HCT116 (cell line): ENCODE measurements at regions not wholly inside any gene's neighbourhood (a gene's known extent, or its start where the extent isn't known, plus 50 kb on each side); places are given as distances from the start of the nearest gene placed in this dataset.

Experiments
- ATAC-seq: fragments of 200-7000 bp; cut with Tn5 transposase; 2 replicates; pipeline ENCODE4 v1.9.1; 2020; ENCODE audit warnings: mild to moderate bottlenecking, moderate library complexity
- BruUV-seq: library from RNA; stranded (reverse); fragments of 400-500 nt; replicated peaks from 2 replicates; lab custom pipeline; 2021; lab: Mats Ljungman, UMichigan
- CTCF ChIA-PET: fragments of 300-600 bp; sonication (Branson Sonifier 250); formaldehyde crosslinking; loops from one replicate; lab custom pipeline; 2021; ENCODE audit warnings: antibody characterized with exemption; lab: Charles Lee
- POLR2A ChIA-PET: fragments of 300-600, 350-600 bp; sonication (Branson Sonifier 250); formaldehyde crosslinking; loops from one replicate; lab custom pipeline; 2021; ENCODE audit warnings: antibody characterized with exemption; lab: Charles Lee
- RAD21 ChIA-PET, 2 experiments: fragments of 300-600 bp; sonication (Branson Sonifier 250); formaldehyde crosslinking; loops; one replicate each; lab custom pipeline; 2023; ENCODE audit warnings: low total read pairs in 2 of 2; ENCODE audit not compliant: uncharacterized antibody in 2 of 2, unreplicated experiment in 2 of 2, low non-redundant PET in 1 of 2; lab: Charles Lee
- DNase-seq: peaks from one replicate; pipeline ENCODE4 v3.0.0-alpha.2; 2010; ENCODE audit warnings: low read depth, low spot score
- H2AFZ ChIP-seq: fragments of 200-600 bp; shearing (Covaris generic), sonication (generic); 2 replicates; pipeline ENCODE4 v1.6.1; 2017; ENCODE audit warnings: low read depth, mixed run types, mixed read lengths, antibody characterized with exemption, low read length; ENCODE audit not compliant: poor library complexity, severe bottlenecking
- H3K27ac ChIP-seq: 2 replicates; pipeline ENCODE4 v1.5.1; 2012; ENCODE audit warnings: low read depth, low read length
- H3K27me3 ChIP-seq: fragments of 200-600 bp; sonication (generic); 2 replicates; pipeline ENCODE4 v1.6.1; 2016; ENCODE audit warnings: mixed run types, low read length, mixed read lengths; ENCODE audit not compliant: insufficient read depth
- H3K36me3 ChIP-seq, 2 experiments: fragments of 200-500 bp in 1 of 2; fragments of 200-600 bp in 1 of 2; sonication (Bioruptor generic) in 1 of 2; sonication (generic) in 1 of 2; 2 replicates each; pipeline versions ENCODE4 v1.5.1 to v1.6.1; 2014 to 2016; ENCODE audit warnings: low read length in 2 of 2, inconsistent platforms in 1 of 2, mixed read lengths in 1 of 2, mixed run types in 1 of 2; ENCODE audit not compliant: insufficient read depth in 2 of 2, control insufficient read depth in 1 of 2
- H3K4me1 ChIP-seq, 2 experiments: fragments of 200-600 bp in 1 of 2; sonication (generic) in 1 of 2; 2 replicates each; pipeline versions ENCODE4 v1.5.1 to v1.6.1; 2012 to 2017; ENCODE audit warnings: low read length in 2 of 2, inconsistent platforms in 1 of 2, mild to moderate bottlenecking in 1 of 2, mixed read lengths in 1 of 2, mixed run types in 1 of 2, moderate library complexity in 1 of 2; ENCODE audit not compliant: insufficient read depth in 2 of 2, control insufficient read depth in 1 of 2
- H3K4me2 ChIP-seq: fragments of 200-600 bp; sonication (generic); 2 replicates; pipeline ENCODE4 v1.6.1; 2017; ENCODE audit warnings: mixed run types, low read length, mixed read lengths
- H3K4me3 ChIP-seq, 2 experiments: fragments of 200-600 bp in 1 of 2; sonication (generic) in 1 of 2; replicated peaks in 1 of 2; 2 replicates each; pipeline ENCODE4 v1.5.1; 2011 to 2016; ENCODE audit warnings: low read length in 2 of 2, control low read depth in 1 of 2, low read depth in 1 of 2, mild to moderate bottlenecking in 1 of 2, mixed read lengths in 1 of 2, mixed run types in 1 of 2
- H3K79me2 ChIP-seq: fragments of 200-600 bp; sonication (generic); 2 replicates; pipeline ENCODE4 v1.6.1; 2017; ENCODE audit warnings: mild to moderate bottlenecking, mixed run types, low read length, moderate library complexity, mixed read lengths; ENCODE audit not compliant: insufficient read depth
- H3K9ac ChIP-seq: fragments of 200-600 bp; sonication (generic); 2 replicates; pipeline ENCODE4 v1.6.1; 2016; ENCODE audit warnings: low read length, mixed read lengths
- H3K9me2 ChIP-seq: fragments of 200-600 bp; sonication (generic), shearing (Covaris generic); 2 replicates; pipeline ENCODE4 v1.6.1; 2017; ENCODE audit warnings: mixed run types, mild to moderate bottlenecking, moderate library complexity; ENCODE audit not compliant: insufficient read depth
- H3K9me3 ChIP-seq, 2 experiments: fragments of 200-500 bp in 1 of 2; fragments of 200-600 bp in 1 of 2; sonication (Bioruptor generic) in 1 of 2; sonication (generic) in 1 of 2; 2 replicates each; pipeline ENCODE4 v1.6.1; 2014 to 2017; ENCODE audit warnings: low read length in 2 of 2, mixed read lengths in 2 of 2, inconsistent platforms in 1 of 2, low read depth in 1 of 2, mild to moderate bottlenecking in 1 of 2, mixed run types in 1 of 2, moderate library complexity in 1 of 2; ENCODE audit not compliant: control insufficient read depth in 1 of 2, insufficient read depth in 1 of 2
- H4K20me1 ChIP-seq: fragments of 200-600 bp; sonication (generic), shearing (Covaris generic); 2 replicates; pipeline ENCODE4 v1.6.1; 2017; ENCODE audit warnings: mixed run types, mild to moderate bottlenecking, moderate library complexity; ENCODE audit not compliant: insufficient read depth
- EGR1 ChIP-seq: IDR thresholded peaks from 2 replicates; pipeline ENCODE4 v1.6.1; 2012; ENCODE audit warnings: low read depth
- EZH2 ChIP-seq: fragments of 200-600 bp; sonication (generic); IDR thresholded peaks from 2 replicates; pipeline ENCODE4 v1.6.1; 2017; ENCODE audit warnings: antibody characterized with exemption, mixed run types
- EZH2phosphoT487 ChIP-seq: fragments of 200-600 bp; IDR thresholded peaks from 2 replicates; pipeline ENCODE4 v1.6.1; 2018; ENCODE audit warnings: antibody characterized with exemption, borderline replicate concordance
- FOSL1 ChIP-seq: IDR thresholded peaks from 2 replicates; pipeline ENCODE4 v1.6.1; 2012; ENCODE audit warnings: low read depth
- JUND ChIP-seq: IDR thresholded peaks from 2 replicates; pipeline ENCODE4 v1.6.1; 2012
- POLR2A ChIP-seq: IDR thresholded peaks from 2 replicates; pipeline ENCODE4 v1.7.0; 2011; ENCODE audit warnings: borderline replicate concordance; ENCODE audit not compliant: insufficient read depth, insufficient read length; ENCODE audit errors: extremely low read depth
- POLR2AphosphoS5 ChIP-seq: IDR thresholded peaks from 2 replicates; pipeline ENCODE4 v1.6.1; 2011; ENCODE audit warnings: mild to moderate bottlenecking, low read depth, low read length, moderate library complexity
- SP1 ChIP-seq: IDR thresholded peaks from 2 replicates; pipeline ENCODE4 v1.6.1; 2012; ENCODE audit warnings: low read depth
- SRF ChIP-seq: IDR thresholded peaks from 2 replicates; pipeline ENCODE4 v1.6.1; 2012; ENCODE audit warnings: low read depth
- TCF7L2 ChIP-seq: IDR thresholded peaks from 2 replicates; pipeline ENCODE4 v1.7.0; 2011; ENCODE audit warnings: borderline replicate concordance, inconsistent platforms; ENCODE audit not compliant: insufficient read depth, insufficient read length; ENCODE audit errors: extremely low read depth
- YY1 ChIP-seq: IDR thresholded peaks from 2 replicates; pipeline ENCODE4 v1.6.1; 2011; ENCODE audit warnings: low read length, low read depth, moderate library complexity, mild to moderate bottlenecking; ENCODE audit not compliant: insufficient replicate concordance; ENCODE audit errors: extremely low read depth
- ZFX ChIP-seq: fragments of 450-650 bp; IDR thresholded peaks from 2 replicates; pipeline ENCODE4 v1.6.1; 2017
- ZNF274 ChIP-seq: fragments of 200-500 bp; sonication (Bioruptor generic); IDR thresholded peaks from 2 replicates; pipeline ENCODE4 v1.6.1; 2014; ENCODE audit warnings: mild to moderate bottlenecking, low read depth, low read length, inconsistent platforms
- intact Hi-C: fragments of 100-400 bp; cut with micrococcal nuclease; formaldehyde crosslinking; loops from 2 replicates; pipeline ENCODE4 v1.10.0; 2022
- TF ChIP-seq, protein P1 (sequence below): IDR thresholded peaks from 2 replicates; pipeline ENCODE4 v1.6.1; 2011; ENCODE audit warnings: mild to moderate bottlenecking, low read length, moderate library complexity; ENCODE audit not compliant: insufficient replicate concordance; ENCODE audit errors: extremely low read depth
- TF ChIP-seq, protein P2 (sequence below): IDR thresholded peaks from 2 replicates; pipeline ENCODE4 v1.6.1; 2012
- TF ChIP-seq, protein P3 (sequence below): IDR thresholded peaks from 2 replicates; pipeline ENCODE4 v1.6.1; 2012; ENCODE audit warnings: low read depth
- TF ChIP-seq, protein P4 (sequence below): IDR thresholded peaks from 2 replicates; pipeline ENCODE4 v1.6.1; 2012
- TF ChIP-seq, protein P5 (sequence below), 3 experiments: fragments of 200-600 bp in 1 of 3; sonication (generic) in 1 of 3; IDR thresholded peaks in 2 of 3; conservative IDR thresholded peaks in 1 of 3; 2 replicates each; pipeline ENCODE4 v1.5.1; 2012 to 2017; ENCODE audit warnings: low read depth in 2 of 3, low read length in 2 of 3, antibody characterized with exemption in 1 of 3, borderline replicate concordance in 1 of 3, control low read depth in 1 of 3, mild to moderate bottlenecking in 1 of 3, mixed read lengths in 1 of 3, mixed run types in 1 of 3, moderate library complexity in 1 of 3; ENCODE audit not compliant: insufficient read depth in 1 of 3

DNA sequence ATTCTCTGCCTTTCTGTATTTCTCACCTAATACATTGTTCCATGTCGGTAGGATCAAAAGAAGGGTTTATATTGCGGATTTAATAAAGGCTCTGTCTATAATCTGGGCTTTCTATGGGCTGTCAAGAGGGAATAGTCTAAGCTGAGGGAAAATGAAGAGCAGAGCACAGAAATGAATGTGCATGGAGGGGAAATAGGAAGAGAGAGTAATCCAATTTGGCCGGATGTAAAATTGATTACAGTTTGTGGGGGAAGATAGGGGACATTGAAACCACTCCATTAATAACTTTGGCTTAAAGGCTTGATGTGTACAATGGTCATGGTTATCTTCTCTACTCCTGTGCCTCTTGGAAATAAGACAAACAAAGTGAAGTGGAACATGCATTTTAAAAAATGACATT is 334.2 kb upstream of the CDH8 start (continued):
- TF ChIP-seq, protein P1, sequence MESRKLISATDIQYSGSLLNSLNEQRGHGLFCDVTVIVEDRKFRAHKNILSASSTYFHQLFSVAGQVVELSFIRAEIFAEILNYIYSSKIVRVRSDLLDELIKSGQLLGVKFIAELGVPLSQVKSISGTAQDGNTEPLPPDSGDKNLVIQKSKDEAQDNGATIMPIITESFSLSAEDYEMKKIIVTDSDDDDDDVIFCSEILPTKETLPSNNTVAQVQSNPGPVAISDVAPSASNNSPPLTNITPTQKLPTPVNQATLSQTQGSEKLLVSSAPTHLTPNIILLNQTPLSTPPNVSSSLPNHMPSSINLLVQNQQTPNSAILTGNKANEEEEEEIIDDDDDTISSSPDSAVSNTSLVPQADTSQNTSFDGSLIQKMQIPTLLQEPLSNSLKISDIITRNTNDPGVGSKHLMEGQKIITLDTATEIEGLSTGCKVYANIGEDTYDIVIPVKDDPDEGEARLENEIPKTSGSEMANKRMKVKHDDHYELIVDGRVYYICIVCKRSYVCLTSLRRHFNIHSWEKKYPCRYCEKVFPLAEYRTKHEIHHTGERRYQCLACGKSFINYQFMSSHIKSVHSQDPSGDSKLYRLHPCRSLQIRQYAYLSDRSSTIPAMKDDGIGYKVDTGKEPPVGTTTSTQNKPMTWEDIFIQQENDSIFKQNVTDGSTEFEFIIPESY, result no peak

DNA sequence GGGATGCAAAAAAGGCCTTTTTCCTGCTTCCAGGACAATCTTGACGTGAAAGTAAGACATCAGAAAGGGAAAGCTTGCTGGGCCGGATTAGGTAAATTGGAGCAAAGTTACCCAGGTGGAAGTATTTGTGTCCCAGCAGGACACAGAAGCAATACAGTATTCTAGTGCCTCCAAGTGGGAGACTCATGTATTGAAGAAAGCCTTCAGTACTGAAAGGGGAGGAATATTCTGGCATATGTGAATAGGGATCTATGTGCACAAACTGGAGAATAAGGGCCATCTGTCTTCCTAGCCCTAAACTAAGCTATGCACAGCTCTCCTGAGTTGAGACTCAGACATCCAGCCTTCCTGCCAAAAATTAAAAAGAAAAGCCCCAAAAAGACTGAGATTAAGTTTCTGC is 327.3 kb upstream of the CDH8 start:
- Histone ChIP-seq H3K4me1 (no peaks in the 10 kb centered on the region), H3K9me3 (peaks cover 17% of the 10 kb centered on the region in 2 experiments; a peak in 2 of 4 replicates), H3K9me2 (no peaks in the 10 kb centered on the region), H3K4me2 (no peak overlapping the region), H3K27me3 (no peaks in the 10 kb centered on the region), H3K79me2 (no peaks in the 10 kb centered on the region), H3K4me3 (no peak overlapping the region), H4K20me1 (no peaks in the 10 kb centered on the region), H3K36me3 (no peaks in the 10 kb centered on the region), H3K27ac (no peak overlapping the region), H2AFZ (no peak overlapping the region), H3K9ac (no peak overlapping the region)
- intact Hi-C loops, result no loop called here
- POLR2A ChIA-PET, result no interaction called here
- no peak for DNase-seq
- ATAC-seq, result no peak
- CTCF ChIA-PET, result no interaction called here
- RAD21 ChIA-PET, result no interaction called here
- no TSS peak for BruUV-seq
- no peak for TF ChIP-seq SRF
- TF ChIP-seq TCF7L2, result no peak
- no peak for TF ChIP-seq YY1
- no peak for TF ChIP-seq FOSL1
- TF ChIP-seq, protein P2, sequence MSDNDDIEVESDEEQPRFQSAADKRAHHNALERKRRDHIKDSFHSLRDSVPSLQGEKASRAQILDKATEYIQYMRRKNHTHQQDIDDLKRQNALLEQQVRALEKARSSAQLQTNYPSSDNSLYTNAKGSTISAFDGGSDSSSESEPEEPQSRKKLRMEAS, result no peak
- no peak for TF ChIP-seq ZNF274
- TF ChIP-seq JUND, result no peak
- no peak for TF ChIP-seq POLR2A
- no peak for TF ChIP-seq EZH2phosphoT487
- no peak for TF ChIP-seq ZFX
- TF ChIP-seq, protein P3, sequence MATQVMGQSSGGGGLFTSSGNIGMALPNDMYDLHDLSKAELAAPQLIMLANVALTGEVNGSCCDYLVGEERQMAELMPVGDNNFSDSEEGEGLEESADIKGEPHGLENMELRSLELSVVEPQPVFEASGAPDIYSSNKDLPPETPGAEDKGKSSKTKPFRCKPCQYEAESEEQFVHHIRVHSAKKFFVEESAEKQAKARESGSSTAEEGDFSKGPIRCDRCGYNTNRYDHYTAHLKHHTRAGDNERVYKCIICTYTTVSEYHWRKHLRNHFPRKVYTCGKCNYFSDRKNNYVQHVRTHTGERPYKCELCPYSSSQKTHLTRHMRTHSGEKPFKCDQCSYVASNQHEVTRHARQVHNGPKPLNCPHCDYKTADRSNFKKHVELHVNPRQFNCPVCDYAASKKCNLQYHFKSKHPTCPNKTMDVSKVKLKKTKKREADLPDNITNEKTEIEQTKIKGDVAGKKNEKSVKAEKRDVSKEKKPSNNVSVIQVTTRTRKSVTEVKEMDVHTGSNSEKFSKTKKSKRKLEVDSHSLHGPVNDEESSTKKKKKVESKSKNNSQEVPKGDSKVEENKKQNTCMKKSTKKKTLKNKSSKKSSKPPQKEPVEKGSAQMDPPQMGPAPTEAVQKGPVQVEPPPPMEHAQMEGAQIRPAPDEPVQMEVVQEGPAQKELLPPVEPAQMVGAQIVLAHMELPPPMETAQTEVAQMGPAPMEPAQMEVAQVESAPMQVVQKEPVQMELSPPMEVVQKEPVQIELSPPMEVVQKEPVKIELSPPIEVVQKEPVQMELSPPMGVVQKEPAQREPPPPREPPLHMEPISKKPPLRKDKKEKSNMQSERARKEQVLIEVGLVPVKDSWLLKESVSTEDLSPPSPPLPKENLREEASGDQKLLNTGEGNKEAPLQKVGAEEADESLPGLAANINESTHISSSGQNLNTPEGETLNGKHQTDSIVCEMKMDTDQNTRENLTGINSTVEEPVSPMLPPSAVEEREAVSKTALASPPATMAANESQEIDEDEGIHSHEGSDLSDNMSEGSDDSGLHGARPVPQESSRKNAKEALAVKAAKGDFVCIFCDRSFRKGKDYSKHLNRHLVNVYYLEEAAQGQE, result no peak
- TF ChIP-seq SP1, result no peak
- no peak for TF ChIP-seq EGR1
- no peak for TF ChIP-seq POLR2AphosphoS5
- TF ChIP-seq, protein P4, sequence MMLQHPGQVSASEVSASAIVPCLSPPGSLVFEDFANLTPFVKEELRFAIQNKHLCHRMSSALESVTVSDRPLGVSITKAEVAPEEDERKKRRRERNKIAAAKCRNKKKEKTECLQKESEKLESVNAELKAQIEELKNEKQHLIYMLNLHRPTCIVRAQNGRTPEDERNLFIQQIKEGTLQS, result no peak
- TF ChIP-seq EZH2, result no peak
- TF ChIP-seq, protein P5, sequence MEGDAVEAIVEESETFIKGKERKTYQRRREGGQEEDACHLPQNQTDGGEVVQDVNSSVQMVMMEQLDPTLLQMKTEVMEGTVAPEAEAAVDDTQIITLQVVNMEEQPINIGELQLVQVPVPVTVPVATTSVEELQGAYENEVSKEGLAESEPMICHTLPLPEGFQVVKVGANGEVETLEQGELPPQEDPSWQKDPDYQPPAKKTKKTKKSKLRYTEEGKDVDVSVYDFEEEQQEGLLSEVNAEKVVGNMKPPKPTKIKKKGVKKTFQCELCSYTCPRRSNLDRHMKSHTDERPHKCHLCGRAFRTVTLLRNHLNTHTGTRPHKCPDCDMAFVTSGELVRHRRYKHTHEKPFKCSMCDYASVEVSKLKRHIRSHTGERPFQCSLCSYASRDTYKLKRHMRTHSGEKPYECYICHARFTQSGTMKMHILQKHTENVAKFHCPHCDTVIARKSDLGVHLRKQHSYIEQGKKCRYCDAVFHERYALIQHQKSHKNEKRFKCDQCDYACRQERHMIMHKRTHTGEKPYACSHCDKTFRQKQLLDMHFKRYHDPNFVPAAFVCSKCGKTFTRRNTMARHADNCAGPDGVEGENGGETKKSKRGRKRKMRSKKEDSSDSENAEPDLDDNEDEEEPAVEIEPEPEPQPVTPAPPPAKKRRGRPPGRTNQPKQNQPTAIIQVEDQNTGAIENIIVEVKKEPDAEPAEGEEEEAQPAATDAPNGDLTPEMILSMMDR (IDR thresholded peaks at IDR 0.05 in 2 of 3, conservative IDR thresholded peaks at IDR 0.05 in 1 of 3; ENCODE audit: borderline replicate concordance in 1 of 3, insufficient read depth in 1 of 3, low read depth in 2 of 3, low read length in 2 of 3), result no peak
